Fibroblast of pulmonary artery (primary cell): ENCODE measurements at regions not wholly inside any gene's neighbourhood (a gene's known extent, or its start where the extent isn't known, plus 50 kb on each side); places are given as distances from the start of the nearest gene placed in this dataset.
"Not testable (repeated sequence)": the region's sequence is repeated elsewhere in the genome, so short reads cannot be mapped to it uniquely, and the experiment has no call there.

Source experiments
- DNase-seq: peaks from one replicate; pipeline ENCODE4 v3.0.0-alpha.2; 2010; ENCODE audit warnings: low read depth
- H3K4me3 ChIP-seq: replicated peaks from 2 replicates; pipeline ENCODE4 v1.5.1; 2011; ENCODE audit warnings: low read depth, mild to moderate bottlenecking, control low read depth, low read length, moderate library complexity
- TF ChIP-seq, protein P1 (sequence below): IDR thresholded peaks from 2 replicates; pipeline ENCODE4 v1.5.1; 2011; ENCODE audit warnings: mild to moderate bottlenecking, control low read depth, low read length, inconsistent platforms; ENCODE audit errors: missing control alignments

DNA sequence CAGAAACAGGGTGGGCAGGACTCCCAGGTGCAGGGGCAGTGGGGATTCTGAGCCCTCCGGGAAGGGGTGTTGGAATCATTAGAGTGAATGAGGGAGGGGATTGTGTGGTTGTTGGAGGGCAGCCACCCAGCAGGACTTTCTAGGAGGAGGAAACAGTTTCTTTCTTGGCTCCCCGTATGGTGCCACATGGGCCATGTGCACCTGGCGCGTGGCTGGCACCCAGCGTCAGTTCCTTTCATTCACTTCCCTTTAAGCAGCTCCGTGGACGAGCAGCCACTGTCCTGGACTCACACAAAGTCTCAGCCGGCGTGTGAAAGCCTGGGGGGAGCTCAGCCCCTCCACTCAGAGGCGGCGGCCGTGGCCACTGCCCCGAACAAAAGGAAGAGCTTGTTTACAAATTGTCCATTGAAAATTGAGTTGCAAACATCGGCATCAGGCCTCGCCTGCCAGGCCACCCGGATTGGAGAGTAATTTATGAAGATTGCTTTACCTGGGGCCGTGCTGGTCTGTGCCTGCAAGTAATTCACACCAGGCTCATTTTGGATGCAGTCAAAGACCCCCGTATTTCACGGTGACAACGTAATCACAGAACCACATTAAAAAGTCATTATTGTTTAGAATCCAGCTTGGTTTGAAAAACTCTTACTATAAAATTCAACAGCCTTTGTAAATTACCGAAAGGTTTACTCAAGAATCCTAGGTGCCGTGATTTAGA lies 101.7 kb upstream of the C14orf180 start:
- TF ChIP-seq, protein P1, sequence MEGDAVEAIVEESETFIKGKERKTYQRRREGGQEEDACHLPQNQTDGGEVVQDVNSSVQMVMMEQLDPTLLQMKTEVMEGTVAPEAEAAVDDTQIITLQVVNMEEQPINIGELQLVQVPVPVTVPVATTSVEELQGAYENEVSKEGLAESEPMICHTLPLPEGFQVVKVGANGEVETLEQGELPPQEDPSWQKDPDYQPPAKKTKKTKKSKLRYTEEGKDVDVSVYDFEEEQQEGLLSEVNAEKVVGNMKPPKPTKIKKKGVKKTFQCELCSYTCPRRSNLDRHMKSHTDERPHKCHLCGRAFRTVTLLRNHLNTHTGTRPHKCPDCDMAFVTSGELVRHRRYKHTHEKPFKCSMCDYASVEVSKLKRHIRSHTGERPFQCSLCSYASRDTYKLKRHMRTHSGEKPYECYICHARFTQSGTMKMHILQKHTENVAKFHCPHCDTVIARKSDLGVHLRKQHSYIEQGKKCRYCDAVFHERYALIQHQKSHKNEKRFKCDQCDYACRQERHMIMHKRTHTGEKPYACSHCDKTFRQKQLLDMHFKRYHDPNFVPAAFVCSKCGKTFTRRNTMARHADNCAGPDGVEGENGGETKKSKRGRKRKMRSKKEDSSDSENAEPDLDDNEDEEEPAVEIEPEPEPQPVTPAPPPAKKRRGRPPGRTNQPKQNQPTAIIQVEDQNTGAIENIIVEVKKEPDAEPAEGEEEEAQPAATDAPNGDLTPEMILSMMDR, result no peak
- H3K4me3 ChIP-seq, result no peak overlapping the region
- no peak for DNase-seq

DNA sequence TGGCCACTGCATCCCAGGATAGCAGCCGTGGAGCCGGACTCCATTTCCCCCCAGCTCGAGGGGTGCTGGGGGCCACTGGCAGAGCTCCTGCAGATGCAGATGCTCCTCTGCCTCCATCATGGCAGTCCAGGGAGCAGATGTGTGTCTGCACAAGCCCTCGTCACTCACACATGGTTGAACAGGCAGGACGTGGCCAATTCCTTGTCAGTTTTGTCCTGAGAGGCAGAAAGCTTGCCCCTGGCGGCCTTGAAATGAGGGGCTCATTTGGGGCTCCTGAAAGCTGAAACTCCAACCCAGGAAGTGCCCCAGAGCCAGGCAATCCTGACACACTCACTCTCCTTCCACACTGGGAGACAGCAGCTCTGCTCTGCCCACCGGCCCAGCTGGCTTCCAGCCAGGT lies 100.9 kb upstream of the C14orf180 start:
- H3K4me3 ChIP-seq, result no peak overlapping the region
- TF ChIP-seq, protein P1, result no peak
- no peak for DNase-seq

DNA sequence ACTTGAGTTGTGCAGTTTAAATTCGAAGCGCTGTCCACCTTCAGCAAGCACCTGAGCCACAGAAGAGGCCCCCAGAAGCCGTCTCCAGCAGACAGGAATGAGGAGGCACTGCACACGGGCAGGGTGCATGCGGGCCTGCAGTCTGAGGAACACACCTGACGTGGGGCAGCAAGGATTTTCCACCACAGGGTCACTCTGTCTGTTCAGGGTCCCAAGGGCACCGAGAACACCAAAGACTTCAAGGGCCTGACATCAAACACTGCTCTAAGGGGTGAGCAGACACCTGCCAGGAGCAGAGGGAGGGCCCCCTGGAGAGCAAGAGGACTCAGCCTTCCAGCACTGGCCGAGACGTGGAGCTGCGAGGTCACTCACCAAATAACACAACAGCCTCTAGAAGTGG lies 99.7 kb upstream of the C14orf180 start:
- TF ChIP-seq, protein P1, result no peak
- DNase-seq, result no peak
- no peak overlapping the region for H3K4me3 ChIP-seq

DNA sequence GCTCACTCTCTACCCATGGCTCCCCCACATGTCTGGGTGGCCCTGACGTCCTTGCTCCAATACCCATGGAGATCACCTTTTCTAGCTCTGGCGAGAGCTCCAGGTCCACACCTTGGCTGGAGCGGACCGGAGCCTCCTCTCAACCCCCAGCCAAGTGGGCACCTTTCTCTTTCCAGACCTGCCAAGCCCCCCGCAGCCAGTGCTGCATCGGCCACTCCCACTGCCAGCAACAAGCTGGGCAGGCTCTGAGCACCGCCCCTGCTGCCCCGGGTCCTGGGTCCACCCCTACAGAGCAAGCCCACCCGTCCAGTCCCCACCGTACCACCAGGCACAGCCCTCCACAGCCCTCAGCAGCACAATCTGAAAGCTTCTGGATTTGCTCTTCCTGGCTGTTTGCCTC lies 98.2 kb upstream of the C14orf180 start:
- DNase-seq, result no peak
- TF ChIP-seq, protein P1, result no peak
- H3K4me3 ChIP-seq, result no peak overlapping the region

DNA sequence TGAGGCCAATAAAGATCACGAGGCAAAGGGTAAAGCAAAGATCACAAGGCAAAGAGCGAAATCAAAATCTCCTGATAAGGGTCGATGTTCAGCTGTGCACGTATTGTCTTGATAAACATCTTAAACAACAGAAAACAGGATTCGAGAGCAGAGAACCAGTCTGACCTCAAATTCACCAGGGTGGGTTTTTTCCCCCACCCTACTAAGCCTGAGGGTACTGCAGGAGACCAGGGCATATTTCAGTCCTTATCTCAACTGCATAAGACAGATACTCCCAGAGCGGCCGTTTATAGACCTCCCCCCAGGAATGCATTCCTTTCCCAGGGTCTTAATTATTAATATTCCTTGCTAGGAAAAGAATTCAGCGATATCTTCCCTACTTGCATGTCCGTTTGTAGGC lies 97.5 kb upstream of the C14orf180 start:
- DNase-seq, H3K4me3 ChIP-seq: not testable (repeated sequence)

DNA sequence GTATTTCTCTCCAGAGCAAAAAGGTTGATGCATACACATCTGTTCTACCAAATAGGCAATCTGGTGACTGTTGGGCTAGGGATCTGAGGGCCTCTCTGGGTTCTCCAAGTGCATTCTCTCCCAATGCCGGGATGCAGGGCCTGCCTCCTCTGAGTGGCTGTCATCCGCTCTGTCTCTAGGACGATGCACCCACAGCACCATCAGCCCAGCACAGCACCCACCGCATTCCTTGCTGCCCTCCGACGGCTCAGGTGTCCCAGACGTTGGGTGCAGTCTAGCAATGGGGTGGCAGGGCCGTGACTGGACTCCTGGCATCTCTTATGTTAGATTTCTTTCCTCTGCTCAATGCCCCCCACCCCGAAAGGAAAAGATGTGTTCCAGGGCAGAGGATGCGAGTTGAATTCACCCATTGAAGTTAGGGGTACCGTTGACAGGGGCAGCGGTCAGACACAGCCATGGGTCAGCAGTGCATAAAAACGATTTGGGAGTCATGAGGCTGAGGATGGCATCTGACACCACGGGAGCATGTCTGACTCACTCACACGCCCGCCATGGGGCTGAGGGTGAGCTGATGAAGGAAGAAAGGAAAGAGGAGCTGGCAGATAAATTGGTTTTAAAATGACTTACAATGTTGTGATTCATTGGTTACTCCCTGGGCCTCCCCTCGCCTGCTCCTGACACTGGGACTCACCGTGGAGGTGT lies 93.2 kb upstream of the C14orf180 start:
- DNase-seq, result no peak
- TF ChIP-seq, protein P1, result no peak
- no peak overlapping the region for H3K4me3 ChIP-seq

DNA sequence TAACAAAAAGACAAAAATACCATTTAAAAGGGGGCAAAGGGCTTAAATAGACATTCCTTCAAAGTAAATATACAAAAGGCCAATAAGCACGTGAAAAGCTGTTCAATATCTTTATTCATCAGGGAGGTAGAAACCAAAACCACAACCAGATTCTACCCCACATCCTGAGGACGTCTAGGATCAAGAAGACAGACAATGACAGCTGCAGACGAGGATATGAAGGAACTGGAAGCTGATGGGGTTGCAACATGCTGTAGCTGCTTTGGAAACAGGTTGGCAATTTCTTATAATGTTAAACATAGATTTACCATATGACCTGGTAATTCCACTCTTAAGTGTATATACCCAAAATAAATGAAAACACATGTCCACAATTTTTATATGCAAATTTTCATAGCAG lies 85.1 kb upstream of the C14orf180 start:
- DNase-seq, result no peak
- TF ChIP-seq, protein P1, result no peak
- H3K4me3 ChIP-seq, result no peak overlapping the region
